Neural progenitor cell (in vitro differentiated cells): ENCODE measurements at regions not wholly inside any gene's neighbourhood (a gene's known extent, or its start where the extent isn't known, plus 50 kb on each side); places are given as distances from the start of the nearest gene placed in this dataset.

Source experiments
- DNase-seq: peaks from one replicate; pipeline ENCODE4 v3.0.0-alpha.2; 2016; ENCODE audit warnings: low spot score
- H2AFZ ChIP-seq: fragments of 200-600 bp; sonication (generic); replicated peaks from 2 replicates; pipeline ENCODE4 v1.6.1; 2016; ENCODE audit warnings: antibody characterized with exemption
- H3F3A ChIP-seq: fragments of 200-600 bp; sonication (generic); 2 replicates; pipeline ENCODE4 v1.6.1; 2016; ENCODE audit warnings: antibody characterized with exemption, low read depth
- H3K27ac ChIP-seq: fragments of 200-600 bp; sonication (generic); 2 replicates; pipeline ENCODE4 v1.5.1; 2016; ENCODE audit warnings: mild to moderate bottlenecking
- H3K27me3 ChIP-seq: fragments of 200-600 bp; sonication (generic); 2 replicates; pipeline ENCODE4 v1.6.1; 2016; ENCODE audit warnings: mild to moderate bottlenecking, moderate library complexity
- H3K36me3 ChIP-seq: fragments of 200-600 bp; sonication (generic); 2 replicates; pipeline ENCODE4 v1.5.1; 2016
- H3K4me1 ChIP-seq: fragments of 200-600 bp; sonication (generic); 2 replicates; pipeline ENCODE4 v1.6.1; 2016; ENCODE audit warnings: mixed run types
- H3K4me2 ChIP-seq: fragments of 200-600 bp; sonication (generic); 2 replicates; pipeline ENCODE4 v1.6.1; 2016
- H3K4me3 ChIP-seq: fragments of 200-600 bp; sonication (generic); 2 replicates; pipeline ENCODE4 v1.5.1; 2016
- H3K79me2 ChIP-seq: fragments of 200-600 bp; sonication (generic); 2 replicates; pipeline ENCODE4 v1.6.1; 2016; ENCODE audit warnings: low read depth
- H3K9ac ChIP-seq: fragments of 200-600 bp; sonication (generic); 2 replicates; pipeline ENCODE4 v1.6.1; 2016
- H3K9me3 ChIP-seq: fragments of 200-600 bp; sonication (generic); 2 replicates; pipeline ENCODE4 v1.5.1; 2016; ENCODE audit warnings: low read depth
- H4K20me1 ChIP-seq: fragments of 200-600 bp; sonication (generic); 2 replicates; pipeline ENCODE4 v1.6.1; 2016; ENCODE audit warnings: low read depth
- H3K27ac Mint-ChIP-seq: 3 replicates; pipeline ENCODE4 v1.8.0; 2021; ENCODE audit warnings: mixed read lengths
- H3K27me3 Mint-ChIP-seq: 2 replicates; pipeline ENCODE4 v1.8.0; 2022; ENCODE audit warnings: low read depth, mild to moderate bottlenecking, inconsistent platforms, moderate library complexity, mixed read lengths; ENCODE audit not compliant: insufficient read depth
- H3K36me3 Mint-ChIP-seq: 3 replicates; pipeline ENCODE4 v1.8.0; 2021; ENCODE audit warnings: mixed read lengths
- H3K4me1 Mint-ChIP-seq: 3 replicates; pipeline ENCODE4 v1.8.0; 2021; ENCODE audit warnings: mixed read lengths
- H3K4me3 Mint-ChIP-seq: 3 replicates; pipeline ENCODE4 v1.8.0; 2021; ENCODE audit warnings: mild to moderate bottlenecking, moderate library complexity, mixed read lengths
- H3K9me3 Mint-ChIP-seq: 3 replicates; pipeline ENCODE4 v1.8.0; 2020; ENCODE audit warnings: mixed read lengths
- CTCF ChIP-seq: fragments of 200-600 bp; sonication (generic); IDR thresholded peaks from 2 replicates; pipeline ENCODE4 v1.5.1; 2017; ENCODE audit warnings: antibody characterized with exemption, mild to moderate bottlenecking
- EZH2 ChIP-seq: fragments of 200-600 bp; sonication (generic); IDR thresholded peaks from 2 replicates; pipeline ENCODE4 v1.6.1; 2017; ENCODE audit warnings: antibody characterized with exemption, mild to moderate bottlenecking, moderate library complexity
- EZH2phosphoT487 ChIP-seq: fragments of 200-600 bp; sonication (generic); IDR thresholded peaks from 2 replicates; pipeline ENCODE4 v1.6.1; 2017; ENCODE audit warnings: antibody characterized with exemption

- Mint-ChIP-seq H3K9me3 (peaks cover 2% of the 10 kb centered on the region), H3K4me1 (no peaks in the 10 kb centered on the region), H3K27ac (no peak overlapping the region), H3K36me3 (no peaks in the 10 kb centered on the region), H3K27me3 (no peaks in the 10 kb centered on the region), H3K4me3 (no peak overlapping the region)
- H3K36me3 ChIP-seq = no peaks in the 10 kb centered on the region
- TF ChIP-seq EZH2phosphoT487 = no peak
- no peak for TF ChIP-seq EZH2
- TF ChIP-seq CTCF = no peak
- H3K4me3 ChIP-seq = no peak overlapping the region
- no peaks in the 10 kb centered on the region for H3K4me1 ChIP-seq
- DNase-seq = no peak
- no peaks in the 10 kb centered on the region for H3K79me2 ChIP-seq
- no peaks in the 10 kb centered on the region for H3K9me3 ChIP-seq
- H3K9ac ChIP-seq = no peak overlapping the region
- no peaks in the 10 kb centered on the region for H3F3A ChIP-seq
- no peak overlapping the region for H3K27ac ChIP-seq
- no peaks in the 10 kb centered on the region for H3K27me3 ChIP-seq
- no peak overlapping the region for H3K4me2 ChIP-seq
- H4K20me1 ChIP-seq = no peaks in the 10 kb centered on the region
- H2AFZ ChIP-seq = no peak overlapping the region
These were observed 491.7 kb downstream of the SETD4 start for GRCh38 chr21:35568643-35569042.

GRCh38 chr21:35566874-35567273, 493.5 kb downstream of the SETD4 start:
- H4K20me1 ChIP-seq = no peaks in the 10 kb centered on the region

GRCh38 chr21:35565204-35565611, 495.1 kb downstream of the SETD4 start:
- peaks cover 2% of the 10 kb centered on the region for H3K9me3 Mint-ChIP-seq
- H3K36me3 ChIP-seq = no peaks in the 10 kb centered on the region
- TF ChIP-seq EZH2 (no peak), EZH2phosphoT487 (no peak), CTCF (no peak)
- no peaks in the 10 kb centered on the region for H3K9me3 ChIP-seq
- H2AFZ ChIP-seq = no peak overlapping the region
- H4K20me1 ChIP-seq = no peaks in the 10 kb centered on the region
- H3K4me3 ChIP-seq = no peak overlapping the region
- H3K36me3 Mint-ChIP-seq = no peaks in the 10 kb centered on the region
- no peak overlapping the region for H3K27ac Mint-ChIP-seq
- no peaks in the 10 kb centered on the region for H3K4me1 ChIP-seq
- no peaks in the 10 kb centered on the region for H3K79me2 ChIP-seq
- H3K27me3 Mint-ChIP-seq = no peaks in the 10 kb centered on the region
- H3K4me1 Mint-ChIP-seq = no peaks in the 10 kb centered on the region
- no peak for DNase-seq
- no peaks in the 10 kb centered on the region for H3K27me3 ChIP-seq
- H3K4me2 ChIP-seq = no peak overlapping the region
- no peaks in the 10 kb centered on the region for H3F3A ChIP-seq
- no peak overlapping the region for H3K9ac ChIP-seq
- H3K4me3 Mint-ChIP-seq = no peak overlapping the region
- H3K27ac ChIP-seq = no peak overlapping the region

More at GRCh38 chr21:35566874-35567273, 493.5 kb downstream of the SETD4 start:
- no peaks in the 10 kb centered on the region for H3K4me1 ChIP-seq
- Mint-ChIP-seq H3K27me3 (no peaks in the 10 kb centered on the region), H3K27ac (no peak overlapping the region), H3K36me3 (no peaks in the 10 kb centered on the region), H3K4me3 (no peak overlapping the region), H3K4me1 (no peaks in the 10 kb centered on the region), H3K9me3 (peaks cover 2% of the 10 kb centered on the region)
- H3K36me3 ChIP-seq = no peaks in the 10 kb centered on the region
- no peaks in the 10 kb centered on the region for H3K27me3 ChIP-seq
- DNase-seq = no peak
- no peak overlapping the region for H3K27ac ChIP-seq
- TF ChIP-seq EZH2phosphoT487 (no peak), CTCF (no peak), EZH2 (no peak)
- H3K79me2 ChIP-seq = no peaks in the 10 kb centered on the region
- no peaks in the 10 kb centered on the region for H3K9me3 ChIP-seq
- no peak overlapping the region for H3K9ac ChIP-seq
- no peak overlapping the region for H3K4me3 ChIP-seq
- H3K4me2 ChIP-seq = no peak overlapping the region
- H2AFZ ChIP-seq = no peak overlapping the region
- no peaks in the 10 kb centered on the region for H3F3A ChIP-seq
